ENCODE measurements at regions not wholly inside any gene's neighbourhood (a gene's known extent, or its start where the extent isn't known, plus 50 kb on each side); places are given as distances from the start of the nearest gene placed in this dataset.

- TF ChIP-seq EZH2 (IDR thresholded peaks at IDR 0.05) = no peak
- TF ChIP-seq POLR2AphosphoS5 (IDR thresholded peaks at IDR 0.05; ENCODE audit: borderline replicate concordance, low read depth, low read length) = no peak
Observed at GRCh38 chr4:160117686-160118085, 1014.8 kb downstream of the RAPGEF2 start.
